ENCODE measurements at regions not wholly inside any gene's neighbourhood (a gene's known extent, or its start where the extent isn't known, plus 50 kb on each side); places are given as distances from the start of the nearest gene placed in this dataset.

DNA sequence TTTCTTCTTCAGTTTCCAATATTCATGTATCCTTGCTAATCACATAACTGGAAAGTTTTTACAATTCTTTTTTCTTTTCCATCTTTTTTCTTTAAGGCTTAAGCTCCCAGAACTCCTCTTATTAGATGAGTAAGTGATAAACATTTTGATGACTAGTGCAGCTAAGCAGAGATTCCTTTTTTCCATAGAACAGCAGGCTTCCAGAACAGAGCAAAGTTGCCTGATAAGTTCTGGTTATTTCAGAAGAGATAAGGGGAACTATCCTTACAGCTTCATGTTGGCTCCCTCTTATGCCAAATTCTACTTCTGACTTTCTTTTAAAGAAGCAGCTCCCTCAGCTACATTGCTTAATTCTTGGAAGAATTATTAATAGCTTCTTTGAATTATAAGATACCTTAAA lies 194.7 kb upstream of the FAR2 start:
- Mint-ChIP-seq H3K9me3 (ENCODE audit: unreplicated experiment) (no peaks in the 10 kb centered on the region), H3K4me3 (ENCODE audit: unreplicated experiment) (no peak overlapping the region), H3K27me3 (ENCODE audit: insufficient read depth, unreplicated experiment) (peaks cover 12% of the 10 kb centered on the region), H3K36me3 (ENCODE audit: insufficient read depth, unreplicated experiment) (no peaks in the 10 kb centered on the region), H3K4me1 (ENCODE audit: low read depth, unreplicated experiment) (no peaks in the 10 kb centered on the region), H3K27ac (ENCODE audit: unreplicated experiment) (no peak overlapping the region)
- BruUV-seq (replicated peaks), result no TSS peak
- TF ChIP-seq, protein P1, sequence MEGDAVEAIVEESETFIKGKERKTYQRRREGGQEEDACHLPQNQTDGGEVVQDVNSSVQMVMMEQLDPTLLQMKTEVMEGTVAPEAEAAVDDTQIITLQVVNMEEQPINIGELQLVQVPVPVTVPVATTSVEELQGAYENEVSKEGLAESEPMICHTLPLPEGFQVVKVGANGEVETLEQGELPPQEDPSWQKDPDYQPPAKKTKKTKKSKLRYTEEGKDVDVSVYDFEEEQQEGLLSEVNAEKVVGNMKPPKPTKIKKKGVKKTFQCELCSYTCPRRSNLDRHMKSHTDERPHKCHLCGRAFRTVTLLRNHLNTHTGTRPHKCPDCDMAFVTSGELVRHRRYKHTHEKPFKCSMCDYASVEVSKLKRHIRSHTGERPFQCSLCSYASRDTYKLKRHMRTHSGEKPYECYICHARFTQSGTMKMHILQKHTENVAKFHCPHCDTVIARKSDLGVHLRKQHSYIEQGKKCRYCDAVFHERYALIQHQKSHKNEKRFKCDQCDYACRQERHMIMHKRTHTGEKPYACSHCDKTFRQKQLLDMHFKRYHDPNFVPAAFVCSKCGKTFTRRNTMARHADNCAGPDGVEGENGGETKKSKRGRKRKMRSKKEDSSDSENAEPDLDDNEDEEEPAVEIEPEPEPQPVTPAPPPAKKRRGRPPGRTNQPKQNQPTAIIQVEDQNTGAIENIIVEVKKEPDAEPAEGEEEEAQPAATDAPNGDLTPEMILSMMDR (IDR thresholded peaks at IDR 0.05; ENCODE audit: insufficient read depth in 1 of 2, low read depth in 1 of 2, low read length in 1 of 2, severe bottlenecking in 1 of 2, unreplicated experiment in 1 of 2), result no peak
- Histone ChIP-seq H3K4me1 (no peaks in the 10 kb centered on the region), H3K4me3 (ENCODE audit: low read depth, low read length) (no peak overlapping the region), H3K36me3 (ENCODE audit: control insufficient read depth, insufficient read depth, low read length) (no peaks in the 10 kb centered on the region), H3K9me3 (no peaks in the 10 kb centered on the region), H3K27me3 (replicated peaks; ENCODE audit: control insufficient read depth, insufficient read depth, low read length) (no peaks in the 10 kb centered on the region)
- intact Hi-C loops (cut with micrococcal nuclease; ENCODE audit: unreplicated experiment), result no loop called here
- ChIA-PET POLR2A (no interaction called here), CTCF (no interaction called here)
- DNase-seq, result no peak

DNA sequence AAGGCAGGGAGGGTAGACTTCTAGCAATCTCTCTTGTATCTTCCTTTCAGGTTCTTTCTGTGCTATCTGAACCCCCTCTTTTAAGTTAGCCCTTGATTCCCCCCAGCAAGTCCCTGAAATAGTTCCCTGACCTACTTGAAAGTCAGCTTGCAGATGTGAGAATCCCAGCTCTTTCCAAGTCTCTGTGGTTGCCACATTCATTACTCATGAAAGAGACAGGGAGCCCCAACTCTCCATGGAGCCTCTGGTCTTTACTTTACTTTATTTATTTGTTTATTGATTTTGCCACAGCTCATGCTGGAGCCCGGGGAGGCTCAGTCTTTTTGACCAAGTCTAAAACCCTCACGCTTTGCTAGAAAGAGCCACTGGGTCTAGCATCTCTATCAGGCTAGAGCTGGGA lies 193.6 kb upstream of the FAR2 start:
- H3K27ac Mint-ChIP-seq (ENCODE audit: unreplicated experiment), result no peak overlapping the region
- POLR2A ChIA-PET, result no interaction called here

DNA sequence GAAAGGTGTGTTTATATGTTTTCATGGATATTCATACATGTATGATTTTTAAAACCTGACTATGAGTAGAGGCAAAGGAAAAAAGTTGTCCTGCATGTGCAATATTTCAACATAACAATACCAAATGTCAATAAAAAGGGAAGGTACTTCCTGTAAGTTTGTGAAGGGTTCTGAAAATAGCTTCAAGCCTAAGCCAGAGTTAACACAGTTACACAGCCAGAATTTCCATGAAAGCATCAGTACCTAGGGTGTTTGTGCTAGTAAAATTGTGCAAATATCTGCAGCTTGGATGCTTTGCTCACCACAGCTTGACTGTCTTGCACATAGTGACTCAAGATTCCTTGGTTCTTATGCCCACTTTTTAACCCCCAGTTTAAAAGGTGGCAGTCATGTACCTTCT lies 193.1 kb upstream of the FAR2 start:
- no peaks in the 10 kb centered on the region for H3K4me1 ChIP-seq
- intact Hi-C loops (cut with micrococcal nuclease; ENCODE audit: unreplicated experiment), result no loop called here
- no TSS peak for BruUV-seq (replicated peaks)
- peaks cover 5% of the 10 kb centered on the region for H3K27me3 Mint-ChIP-seq (ENCODE audit: insufficient read depth, unreplicated experiment)
- POLR2A ChIA-PET, result no interaction called here
- no peaks in the 10 kb centered on the region for H3K9me3 Mint-ChIP-seq (ENCODE audit: unreplicated experiment)
- TF ChIP-seq, protein P1 (IDR thresholded peaks at IDR 0.05; ENCODE audit: insufficient read depth in 1 of 2, low read depth in 1 of 2, low read length in 1 of 2, severe bottlenecking in 1 of 2, unreplicated experiment in 1 of 2), result no peak
- CTCF ChIA-PET, result no interaction called here
- no peak for DNase-seq
- H3K4me3 ChIP-seq (ENCODE audit: low read depth, low read length), result no peak overlapping the region
- no peak overlapping the region for H3K27ac Mint-ChIP-seq (ENCODE audit: unreplicated experiment)
- H3K9me3 ChIP-seq, result no peaks in the 10 kb centered on the region
- H3K4me3 Mint-ChIP-seq (ENCODE audit: unreplicated experiment), result no peak overlapping the region
- H3K36me3 ChIP-seq (ENCODE audit: control insufficient read depth, insufficient read depth, low read length), result no peaks in the 10 kb centered on the region
- no peaks in the 10 kb centered on the region for H3K36me3 Mint-ChIP-seq (ENCODE audit: insufficient read depth, unreplicated experiment)
- H3K27me3 ChIP-seq (replicated peaks; ENCODE audit: control insufficient read depth, insufficient read depth, low read length), result no peaks in the 10 kb centered on the region
- H3K4me1 Mint-ChIP-seq (ENCODE audit: low read depth, unreplicated experiment), result no peaks in the 10 kb centered on the region

More for the DNA sequence above, 193.6 kb upstream of the FAR2 start:
- TF ChIP-seq, protein P1 (IDR thresholded peaks at IDR 0.05; ENCODE audit: insufficient read depth in 1 of 2, low read depth in 1 of 2, low read length in 1 of 2, severe bottlenecking in 1 of 2, unreplicated experiment in 1 of 2), result no peak
- intact Hi-C loops (cut with micrococcal nuclease; ENCODE audit: unreplicated experiment), result no loop called here
- no peaks in the 10 kb centered on the region for H3K27me3 ChIP-seq (replicated peaks; ENCODE audit: control insufficient read depth, insufficient read depth, low read length)
- Mint-ChIP-seq H3K36me3 (ENCODE audit: insufficient read depth, unreplicated experiment) (no peaks in the 10 kb centered on the region), H3K4me3 (ENCODE audit: unreplicated experiment) (no peak overlapping the region), H3K4me1 (ENCODE audit: low read depth, unreplicated experiment) (no peaks in the 10 kb centered on the region), H3K9me3 (ENCODE audit: unreplicated experiment) (no peaks in the 10 kb centered on the region), H3K27me3 (ENCODE audit: insufficient read depth, unreplicated experiment) (peaks cover 8% of the 10 kb centered on the region)
- BruUV-seq (replicated peaks), result no TSS peak
- CTCF ChIA-PET, result no interaction called here
- H3K4me1 ChIP-seq, result no peaks in the 10 kb centered on the region
- H3K36me3 ChIP-seq (ENCODE audit: control insufficient read depth, insufficient read depth, low read length), result no peaks in the 10 kb centered on the region
- no peak overlapping the region for H3K4me3 ChIP-seq (ENCODE audit: low read depth, low read length)
- H3K9me3 ChIP-seq, result no peaks in the 10 kb centered on the region
- DNase-seq, result no peak
